ENCODE measurements at regions not wholly inside any gene's neighbourhood (a gene's known extent, or its start where the extent isn't known, plus 50 kb on each side); places are given as distances from the start of the nearest gene placed in this dataset.

- TF ChIP-seq CTCF (IDR thresholded peaks at IDR 0.05; ENCODE audit: low read depth, low read length), result no peak
- TF ChIP-seq EZH2phosphoT487 (IDR thresholded peaks at IDR 0.05; ENCODE audit: low read depth), result no peak
Measured at GRCh38 chr10:63887023-63887589, 365.9 kb downstream of the REEP3 start.
